ENCODE measurements at regions not wholly inside any gene's neighbourhood (a gene's known extent, or its start where the extent isn't known, plus 50 kb on each side); places are given as distances from the start of the nearest gene placed in this dataset.

- Mint-ChIP-seq H3K27ac (no peak overlapping the region), H3K9me3 (no peaks in the 10 kb centered on the region), H3K4me3 (no peak overlapping the region), H3K27me3 (ENCODE audit: low read depth) (no peaks in the 10 kb centered on the region), H3K36me3 (no peaks in the 10 kb centered on the region), H3K4me1 (no peaks in the 10 kb centered on the region)
- no peak for TF ChIP-seq CTCF (IDR thresholded peaks at IDR 0.05; ENCODE audit: unreplicated experiment)
- no peak for DNase-seq (ENCODE audit: low spot score in 2 of 2, unreplicated experiment in 2 of 2)
Measured at GRCh38 chr12:91586015-91586414, 403.4 kb upstream of the DCN start.

- H3K36me3 Mint-ChIP-seq: no peaks in the 10 kb centered on the region
- H3K9me3 Mint-ChIP-seq: no peaks in the 10 kb centered on the region
- H3K4me1 Mint-ChIP-seq: peaks cover 19% of the 10 kb centered on the region
- no peak for DNase-seq (ENCODE audit: low spot score in 2 of 2, unreplicated experiment in 2 of 2)
- no peak overlapping the region for H3K27ac Mint-ChIP-seq
- no peaks in the 10 kb centered on the region for H3K27me3 Mint-ChIP-seq (ENCODE audit: low read depth)
- TF ChIP-seq CTCF (IDR thresholded peaks at IDR 0.05; ENCODE audit: unreplicated experiment): no peak
- H3K4me3 Mint-ChIP-seq: no peak overlapping the region
Measured at GRCh38 chr12:91582811-91583210, 400.2 kb upstream of the DCN start.

- Mint-ChIP-seq H3K4me3 (no peak overlapping the region), H3K27ac (peak overlapping the region; percentile 39), H3K4me1 (peaks cover 24% of the 10 kb centered on the region), H3K27me3 (ENCODE audit: low read depth) (no peaks in the 10 kb centered on the region), H3K36me3 (no peaks in the 10 kb centered on the region), H3K9me3 (no peaks in the 10 kb centered on the region)
- no peak for DNase-seq (ENCODE audit: low spot score in 2 of 2, unreplicated experiment in 2 of 2)
- TF ChIP-seq CTCF (IDR thresholded peaks at IDR 0.05; ENCODE audit: unreplicated experiment): no peak
Measured at GRCh38 chr12:91579516-91580263, 397.1 kb upstream of the DCN start.

- DNase-seq (ENCODE audit: low spot score in 2 of 2, unreplicated experiment in 2 of 2): no peak
- peak overlapping the region; percentile 69 for H3K27ac Mint-ChIP-seq
- H3K9me3 Mint-ChIP-seq: no peaks in the 10 kb centered on the region
- H3K4me3 Mint-ChIP-seq: no peak overlapping the region
- H3K27me3 Mint-ChIP-seq (ENCODE audit: low read depth): no peaks in the 10 kb centered on the region
- peak; percentile 83 for TF ChIP-seq CTCF (IDR thresholded peaks at IDR 0.05; ENCODE audit: unreplicated experiment)
- H3K36me3 Mint-ChIP-seq: no peaks in the 10 kb centered on the region
- peaks cover 34% of the 10 kb centered on the region for H3K4me1 Mint-ChIP-seq
Measured at GRCh38 chr12:91577586-91578539, 395.2 kb upstream of the DCN start.

- H3K4me1 Mint-ChIP-seq: peaks cover 40% of the 10 kb centered on the region
- no peaks in the 10 kb centered on the region for H3K36me3 Mint-ChIP-seq
- H3K27ac Mint-ChIP-seq: no peak overlapping the region
- H3K27me3 Mint-ChIP-seq (ENCODE audit: low read depth): no peaks in the 10 kb centered on the region
- no peak for DNase-seq (ENCODE audit: low spot score in 2 of 2, unreplicated experiment in 2 of 2)
- no peak overlapping the region for H3K4me3 Mint-ChIP-seq
- no peaks in the 10 kb centered on the region for H3K9me3 Mint-ChIP-seq
- no peak for TF ChIP-seq CTCF (IDR thresholded peaks at IDR 0.05; ENCODE audit: unreplicated experiment)
Measured at GRCh38 chr12:91576432-91576831, 393.8 kb upstream of the DCN start.

Measured in mesothelial cell of epicardium (in vitro differentiated cells).